ENCODE measurements at regions not wholly inside any gene's neighbourhood (a gene's known extent, or its start where the extent isn't known, plus 50 kb on each side); places are given as distances from the start of the nearest gene placed in this dataset.

- intact Hi-C loops (cut with micrococcal nuclease) = no loop called here
- peaks cover 0 to 25% of the 10 kb centered on the region in 2 experiments; a peak in 4 of 5 replicates for H3K27me3 ChIP-seq (ENCODE audit: control insufficient read depth in 2 of 2, insufficient read depth in 2 of 2, low read length in 2 of 2)
- FAIRE-seq (no peak), DNase-seq (ENCODE audit: extremely low read depth in 1 of 4, low spot score in 3 of 4) (no peak), ATAC-seq (no peak)
- H4K20me1 ChIP-seq (replicated peaks; ENCODE audit: control insufficient read depth, insufficient read depth, low read length) = no peaks in the 10 kb centered on the region
- in situ Hi-C loops (cut with MboI) = no loop called here
- no peaks in the 10 kb centered on the region for H3K36me3 ChIP-seq (ENCODE audit: control insufficient read depth, insufficient read depth, low read length)
- 0% methylated on average over 1 of the region's 7 CpGs for WGBS (ENCODE audit: insufficient coverage, low coverage, missing lambda C conversion rate)
- POLR2A ChIA-PET = no interaction called here
- H3K4me1 ChIP-seq (replicated peaks in 1 of 2; ENCODE audit: control insufficient read depth in 2 of 2, insufficient read depth in 2 of 2, low read length in 2 of 2) = no peaks in the 10 kb centered on the region
- H3K9ac ChIP-seq (ENCODE audit: insufficient read depth in 1 of 2, low read depth in 2 of 2, low read length in 2 of 2) = no peak overlapping the region; a peak in 1 of 4 replicates
- no peaks in the 10 kb centered on the region for H3K9me1 ChIP-seq (ENCODE audit: control insufficient read depth, insufficient read depth, low read length)
- no peaks in the 10 kb centered on the region for H3K9me3 ChIP-seq (replicated peaks; ENCODE audit: control insufficient read depth, insufficient read depth, low read depth, low read length)
- no TSS peak for BruUV-seq (replicated peaks)
- no peaks in the 10 kb centered on the region for H3K79me2 ChIP-seq (ENCODE audit: control insufficient read depth, insufficient read depth, low read length)
- H2AFZ ChIP-seq (ENCODE audit: low read depth, low read length) = no peak overlapping the region
- no peak overlapping the region for H3K27ac ChIP-seq (ENCODE audit: extremely low read depth, low read depth, low read length)
- CTCF ChIA-PET (ENCODE audit: low intra/inter-chr PET ratio) = no interaction called here
- no peak overlapping the region for H3K4me2 ChIP-seq (ENCODE audit: insufficient read depth, low read length)
- H3K4me3 ChIP-seq = no peak overlapping the region
- TF ChIP-seq CBFA2T3 (IDR thresholded peaks at IDR 0.05) (no peak), ZNF41 (CRISPR knock-in tag; conservative IDR thresholded peaks at IDR 0.05) (no peak), TRIM24 (IDR thresholded peaks at IDR 0.05) (no peak), BCL6 (CRISPR knock-in tag; IDR thresholded peaks at IDR 0.05) (no peak), MTA3 (IDR thresholded peaks at IDR 0.05; ENCODE audit: borderline replicate concordance) (no peak), ZNF212 (CRISPR knock-in tag; IDR thresholded peaks at IDR 0.05) (no peak), PREB (CRISPR knock-in tag; IDR thresholded peaks at IDR 0.05) (no peak), ZNF586 (CRISPR knock-in tag; conservative IDR thresholded peaks at IDR 0.05) (no peak), MLLT1 (IDR thresholded peaks at IDR 0.05) (no peak), PPARD (CRISPR knock-in tag; IDR thresholded peaks at IDR 0.05) (no peak), ZNF778 (CRISPR knock-in tag; IDR thresholded peaks at IDR 0.05) (no peak), E2F6 (IDR thresholded peaks at IDR 0.05; ENCODE audit: borderline replicate concordance in 1 of 2, extremely low read depth in 1 of 2, insufficient read depth in 1 of 2, insufficient read length in 1 of 2, low read depth in 1 of 2, low read length in 1 of 2, poor library complexity in 1 of 2, severe bottlenecking in 1 of 2) (no peak), EP400 (IDR thresholded peaks at IDR 0.05) (no peak), GABPB1 (CRISPR knock-in tag; IDR thresholded peaks at IDR 0.05) (no peak)
These were observed 163.9 kb downstream of the PTCSC3 start for GRCh38 chr14:36012621-36013020.

Data from K562 (cell line).